WTC11 (cell line): ENCODE measurements at regions not wholly inside any gene's neighbourhood (a gene's known extent, or its start where the extent isn't known, plus 50 kb on each side); places are given as distances from the start of the nearest gene placed in this dataset.
"Not testable (repeated sequence)": the region's sequence is repeated elsewhere in the genome, so short reads cannot be mapped to it uniquely, and the experiment has no call there.

Source experiments
- ATAC-seq: fragments of 200-7000 bp; cut with Tn5 transposase; 2 replicates; pipeline ENCODE4 v1.10.0; 2021; ENCODE audit warnings: mild to moderate bottlenecking, moderate library complexity
- CTCF ChIA-PET: fragments of 300-600 bp; sonication (Branson Sonifier 250); formaldehyde crosslinking; loops from one replicate; lab custom pipeline; 2021; ENCODE audit warnings: antibody characterized with exemption; lab: Charles Lee
- POLR2A ChIA-PET: fragments of 350-600 bp; sonication (Branson Sonifier 250); formaldehyde crosslinking; loops from one replicate; lab custom pipeline; 2021; ENCODE audit warnings: antibody characterized with exemption; lab: Charles Lee
- DNase-seq: peaks from one replicate; pipeline ENCODE4 v3.0.0; 2021; ENCODE audit warnings: low spot score
- H3K27ac Mint-ChIP-seq: 2 replicates; pipeline ENCODE4 v1.8.0; 2021; ENCODE audit warnings: mixed read lengths
- H3K27me3 Mint-ChIP-seq: 2 replicates; pipeline ENCODE4 v1.8.0; 2021; ENCODE audit warnings: low read depth, mild to moderate bottlenecking, moderate library complexity, mixed read lengths
- H3K36me3 Mint-ChIP-seq: 2 replicates; pipeline ENCODE4 v1.8.0; 2021; ENCODE audit warnings: mixed read lengths
- H3K4me1 Mint-ChIP-seq: 2 replicates; pipeline ENCODE4 v1.8.0; 2022; ENCODE audit warnings: mixed read lengths
- H3K4me3 Mint-ChIP-seq: 2 replicates; pipeline ENCODE4 v1.8.0; 2021; ENCODE audit warnings: mild to moderate bottlenecking, moderate library complexity, mixed read lengths
- H3K9me3 Mint-ChIP-seq: 2 replicates; pipeline ENCODE4 v1.8.0; 2021; ENCODE audit warnings: mixed read lengths
- AR ChIP-seq: fragments of 250-450 bp; sonication (Bioruptor Pico); IDR thresholded peaks from 2 replicates; pipeline ENCODE4 v1.9.0; 2021; ENCODE audit warnings: mild to moderate bottlenecking
- CREM ChIP-seq: sonication (generic); formaldehyde crosslinking; IDR thresholded peaks from 2 replicates; pipeline ENCODE4 v1.8.1; 2022; ENCODE audit warnings: mild to moderate bottlenecking, missing genetic modification reagents, moderate library complexity
- ELF4 ChIP-seq: sonication (generic); formaldehyde crosslinking; IDR thresholded peaks from 2 replicates; pipeline ENCODE4 v1.8.1; 2022; ENCODE audit warnings: low read depth, mild to moderate bottlenecking, moderate library complexity, missing genetic modification reagents
- EMX1 ChIP-seq: fragments of 250-450 bp; sonication (Bioruptor Pico); IDR thresholded peaks from 2 replicates; pipeline ENCODE4 v1.8.0; 2021; ENCODE audit warnings: mild to moderate bottlenecking
- ERG ChIP-seq: fragments of 250-450 bp; sonication (Bioruptor Pico); IDR thresholded peaks from 2 replicates; pipeline ENCODE4 v1.8.0; 2021; ENCODE audit warnings: mild to moderate bottlenecking
- ESRRA ChIP-seq: sonication (generic); formaldehyde crosslinking; IDR thresholded peaks from 2 replicates; pipeline ENCODE4 v1.8.1; 2022; ENCODE audit warnings: mild to moderate bottlenecking, missing genetic modification reagents, borderline replicate concordance
- FOXJ3 ChIP-seq: sonication (generic); formaldehyde crosslinking; IDR thresholded peaks from 2 replicates; pipeline ENCODE4 v1.9.0; 2021; ENCODE audit warnings: missing genetic modification reagents, mild to moderate bottlenecking, borderline replicate concordance
- FOXK1 ChIP-seq: sonication (generic); formaldehyde crosslinking; IDR thresholded peaks from 2 replicates; pipeline ENCODE4 v1.8.0; 2022; ENCODE audit warnings: mild to moderate bottlenecking, moderate library complexity, missing genetic modification reagents
- FOXP1 ChIP-seq: sonication (generic); formaldehyde crosslinking; IDR thresholded peaks from 2 replicates; pipeline ENCODE4 v1.8.0; 2022; ENCODE audit warnings: missing genetic modification reagents, mild to moderate bottlenecking, moderate library complexity, borderline replicate concordance
- HMGA2 ChIP-seq: fragments of 250-450 bp; sonication (Bioruptor Pico); IDR thresholded peaks from 2 replicates; pipeline ENCODE4 v1.4.0; 2021; ENCODE audit warnings: mild to moderate bottlenecking, moderate library complexity
- HMGXB4 ChIP-seq: sonication (generic); formaldehyde crosslinking; IDR thresholded peaks from 2 replicates; pipeline ENCODE4 v1.8.1; 2023; ENCODE audit warnings: mild to moderate bottlenecking, moderate library complexity, missing genetic modification reagents
- JUN ChIP-seq: sonication (generic); formaldehyde crosslinking; IDR thresholded peaks from 2 replicates; pipeline ENCODE4 v1.8.0; 2023; ENCODE audit warnings: mild to moderate bottlenecking, missing genetic modification reagents
- MYBL2 ChIP-seq: sonication (generic); formaldehyde crosslinking; IDR thresholded peaks from 2 replicates; pipeline ENCODE4 v1.8.1; 2023; ENCODE audit warnings: mild to moderate bottlenecking, moderate library complexity, missing genetic modification reagents
- PREB ChIP-seq: sonication (generic); formaldehyde crosslinking; IDR thresholded peaks from 2 replicates; pipeline ENCODE4 v1.8.1; 2022; ENCODE audit warnings: mild to moderate bottlenecking, missing genetic modification reagents, moderate library complexity, borderline replicate concordance
- RELA ChIP-seq: sonication (generic); formaldehyde crosslinking; IDR thresholded peaks from 2 replicates; pipeline ENCODE4 v1.8.1; 2022; ENCODE audit warnings: missing genetic modification reagents, mild to moderate bottlenecking, borderline replicate concordance
- RORB ChIP-seq: fragments of 250-450 bp; sonication (Bioruptor Pico); IDR thresholded peaks from 2 replicates; pipeline ENCODE4 v1.9.0; 2021; ENCODE audit warnings: mild to moderate bottlenecking
- SMAD4 ChIP-seq: sonication (generic); formaldehyde crosslinking; IDR thresholded peaks from 2 replicates; pipeline ENCODE4 v1.8.0; 2022; ENCODE audit warnings: mild to moderate bottlenecking, missing genetic modification reagents
- SOX15 ChIP-seq: fragments of 250-450 bp; sonication (Bioruptor Pico); IDR thresholded peaks from 2 replicates; pipeline ENCODE4 v1.9.0; 2021; ENCODE audit warnings: mild to moderate bottlenecking
- TEAD1 ChIP-seq: sonication (generic); formaldehyde crosslinking; IDR thresholded peaks from 2 replicates; pipeline ENCODE4 v1.8.0; 2022; ENCODE audit warnings: mild to moderate bottlenecking, missing genetic modification reagents
- TEAD4 ChIP-seq: sonication (generic); formaldehyde crosslinking; IDR thresholded peaks from 2 replicates; pipeline ENCODE4 v1.8.0; 2022; ENCODE audit warnings: mild to moderate bottlenecking, missing genetic modification reagents
- ZMAT4 ChIP-seq: fragments of 250-450 bp; sonication (Bioruptor Pico); IDR thresholded peaks from 2 replicates; pipeline ENCODE4 v1.9.0; 2021; ENCODE audit warnings: mild to moderate bottlenecking
- ZNF121 ChIP-seq: sonication (generic); formaldehyde crosslinking; IDR thresholded peaks from 2 replicates; pipeline ENCODE4 v1.8.0; 2023; ENCODE audit warnings: missing genetic modification reagents
- ZNF138 ChIP-seq: sonication (generic); formaldehyde crosslinking; conservative IDR thresholded peaks from 2 replicates; pipeline ENCODE4 v1.8.1; 2022; ENCODE audit warnings: mild to moderate bottlenecking, moderate library complexity, missing genetic modification reagents

- H3K4me3 Mint-ChIP-seq, result no peak overlapping the region
- TF ChIP-seq JUN, result no peak
- no peak for TF ChIP-seq AR (CRISPR knock-in tag)
- TF ChIP-seq ZMAT4 (CRISPR knock-in tag), result no peak
- no peak for TF ChIP-seq HMGA2 (CRISPR knock-in tag)
- no peak for TF ChIP-seq MYBL2 (CRISPR knock-in tag)
- no peak for TF ChIP-seq HMGXB4
- TF ChIP-seq TEAD4, result no peak
- no peak for TF ChIP-seq ESRRA (CRISPR knock-in tag)
- no peak for TF ChIP-seq RORB
- no peak for TF ChIP-seq PREB (CRISPR knock-in tag)
- no peak for TF ChIP-seq EMX1
- TF ChIP-seq, all 79 proteins: peak for 0
- H3K36me3 Mint-ChIP-seq, result peaks cover 6% of the 10 kb centered on the region
- H3K27ac Mint-ChIP-seq, result peak overlapping the region; percentile 90
- ATAC-seq (no peak), DNase-seq (no peak)
- H3K9me3 Mint-ChIP-seq, result peaks cover 9% of the 10 kb centered on the region
- POLR2A ChIA-PET, result no interaction called here
- H3K4me1 Mint-ChIP-seq, result peaks cover 34% of the 10 kb centered on the region
- no peaks in the 10 kb centered on the region for H3K27me3 Mint-ChIP-seq
- CTCF ChIA-PET, result interaction anchor here (1.2 to 1.6 kb wide), 2 partner anchors 60 to 350 kb away, joined by 3 to 5 read pairs; no protein-coding TSS in a partner anchor
These were observed 739.3 kb upstream of the ZNF608 start for GRCh38 chr5:125485771-125486170.

- ChIA-PET CTCF (interaction anchor here (1.6 kb wide), 1 partner anchor 349 kb away, joined by 5 read pairs; no protein-coding TSS in a partner anchor), POLR2A (no interaction called here)
- peaks cover 34% of the 10 kb centered on the region for H3K4me1 Mint-ChIP-seq
- TF ChIP-seq SMAD4 (CRISPR knock-in tag) (no peak), RORB (no peak), ELF4 (CRISPR knock-in tag) (no peak), ZNF121 (no peak), FOXP1 (CRISPR knock-in tag) (no peak), TEAD1 (CRISPR knock-in tag) (no peak), TEAD4 (no peak), RELA (CRISPR knock-in tag) (no peak)
- H3K9me3 Mint-ChIP-seq, result peaks cover 9% of the 10 kb centered on the region
- ATAC-seq, result no peak
- peaks cover 6% of the 10 kb centered on the region for H3K36me3 Mint-ChIP-seq
- H3K4me3 Mint-ChIP-seq, result no peak overlapping the region
- H3K27ac Mint-ChIP-seq, result no peak overlapping the region
- DNase-seq, result no peak
- no peaks in the 10 kb centered on the region for H3K27me3 Mint-ChIP-seq
These were observed 740.2 kb upstream of the ZNF608 start for GRCh38 chr5:125486634-125487033.

GRCh38 chr5:125487231-125487630 is 740.8 kb upstream of the ZNF608 start:
- H3K36me3 Mint-ChIP-seq, result peaks cover 6% of the 10 kb centered on the region
- H3K27ac Mint-ChIP-seq, result peak overlapping the region; percentile 47; the same call in 1 of the 2 replicates
- ATAC-seq, result no peak
- POLR2A ChIA-PET, result no interaction called here
- H3K27me3 Mint-ChIP-seq, result no peaks in the 10 kb centered on the region
- peaks cover 40% of the 10 kb centered on the region for H3K4me1 Mint-ChIP-seq
- CTCF ChIA-PET, result no interaction called here
- no peak for TF ChIP-seq ERG (CRISPR knock-in tag)
- TF ChIP-seq CREM (CRISPR knock-in tag), result no peak
- no peak for TF ChIP-seq ZNF138
- no peak for TF ChIP-seq FOXJ3 (CRISPR knock-in tag)
- no peak for TF ChIP-seq JUN
- no peak for TF ChIP-seq FOXK1 (CRISPR knock-in tag)
- no peak for TF ChIP-seq SOX15 (CRISPR knock-in tag)
- H3K4me3 Mint-ChIP-seq, result no peak overlapping the region
- H3K9me3 Mint-ChIP-seq, result peaks cover 9% of the 10 kb centered on the region
- no peak for DNase-seq

- peaks cover 44% of the 10 kb centered on the region for H3K4me1 Mint-ChIP-seq
- POLR2A ChIA-PET, H3K9me3 Mint-ChIP-seq, DNase-seq, H3K4me3 Mint-ChIP-seq, CTCF ChIA-PET, H3K36me3 Mint-ChIP-seq, ATAC-seq, H3K27me3 Mint-ChIP-seq: not testable (repeated sequence)
- peak overlapping the region; percentile 47 for H3K27ac Mint-ChIP-seq
These were observed 741.2 kb upstream of the ZNF608 start for GRCh38 chr5:125487652-125488051.
